GM21717 (cell line): ENCODE measurements at regions not wholly inside any gene's neighbourhood (a gene's known extent, or its start where the extent isn't known, plus 50 kb on each side); places are given as distances from the start of the nearest gene placed in this dataset.

Experiments used
- ATAC-seq: cut with Tn5 transposase; IDR thresholded peaks from one replicate; pipeline ENCODE4 v1.9.1; 2021; ENCODE audit warnings: mild to moderate bottlenecking, moderate library complexity; ENCODE audit not compliant: unreplicated experiment

- ATAC-seq, result no peak
These were observed 2020.9 kb downstream of the MAT2B start for GRCh38 chr5:165526357-165526756.

- ATAC-seq, result no peak
These were observed 2022.2 kb downstream of the MAT2B start for GRCh38 chr5:165527577-165527976.

GRCh38 chr5:165538065-165538464, 2032.6 kb downstream of the MAT2B start:
- no peak for ATAC-seq

- ATAC-seq, result no peak
These were observed 2054.2 kb downstream of the MAT2B start for GRCh38 chr5:165559645-165560044.

DNA sequence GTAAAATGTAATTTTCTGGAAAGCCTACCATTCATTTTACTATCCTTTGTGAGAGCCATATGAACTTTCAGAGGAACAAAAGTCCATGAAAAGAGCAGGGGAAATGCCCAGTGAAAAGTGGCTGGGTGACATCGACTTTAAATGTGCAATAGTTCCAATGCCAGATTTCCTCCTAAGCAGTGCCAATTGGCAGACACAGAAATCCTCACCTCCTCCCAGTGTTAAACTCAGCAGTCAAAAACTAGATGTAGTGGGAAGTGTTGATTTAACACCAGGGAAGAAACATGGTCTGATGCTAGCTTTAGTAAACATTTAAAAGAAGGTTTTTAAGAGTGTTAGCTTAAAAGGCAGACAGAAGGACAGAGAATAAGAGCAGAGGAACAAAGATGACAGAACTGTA, 2055.2 kb downstream of the MAT2B start:
- ATAC-seq, result no peak

DNA sequence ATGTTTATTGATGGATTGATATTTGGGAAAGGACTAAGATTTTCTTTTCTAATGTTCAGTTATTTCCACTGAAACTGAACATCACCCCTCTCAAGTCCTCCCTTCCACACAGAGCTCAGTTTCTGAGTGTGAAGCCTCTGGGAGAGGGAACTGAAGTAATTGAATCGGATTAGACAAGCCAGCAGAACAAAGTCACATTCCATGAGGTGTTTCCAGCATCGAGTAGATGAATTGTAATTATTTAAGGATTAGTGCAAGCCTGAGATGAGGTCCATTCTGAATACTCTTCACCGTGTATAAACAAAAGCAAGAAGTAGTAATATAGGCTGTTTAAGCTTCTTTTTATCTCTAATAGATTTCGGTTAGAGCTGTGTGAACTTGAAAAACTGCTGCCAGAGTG, 2060.5 kb downstream of the MAT2B start:
- ATAC-seq, result no peak

DNA sequence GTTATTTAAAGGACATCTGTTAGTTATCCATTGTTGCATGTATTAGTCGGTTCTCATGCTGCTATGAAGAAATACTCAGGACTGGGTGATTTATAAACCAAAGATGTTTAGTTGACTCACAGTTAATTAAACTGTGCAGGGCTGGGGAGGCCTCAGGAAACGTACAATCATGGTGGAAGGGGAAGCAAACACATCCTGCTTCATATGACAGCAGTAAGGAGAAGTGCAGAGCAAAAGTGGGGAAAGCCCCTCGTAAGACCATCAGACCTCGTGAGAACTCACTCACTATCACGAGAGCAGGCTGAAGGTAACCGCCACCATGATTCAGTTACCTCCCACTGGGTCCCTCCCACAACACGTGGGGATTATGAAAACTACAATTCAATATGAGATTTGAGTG, 2064.1 kb downstream of the MAT2B start:
- no peak for ATAC-seq

- no peak for ATAC-seq
These were observed 2068.0 kb downstream of the MAT2B start for GRCh38 chr5:165573445-165573844.

GRCh38 chr5:165574100-165574499, 2068.7 kb downstream of the MAT2B start:
- no peak for ATAC-seq

DNA sequence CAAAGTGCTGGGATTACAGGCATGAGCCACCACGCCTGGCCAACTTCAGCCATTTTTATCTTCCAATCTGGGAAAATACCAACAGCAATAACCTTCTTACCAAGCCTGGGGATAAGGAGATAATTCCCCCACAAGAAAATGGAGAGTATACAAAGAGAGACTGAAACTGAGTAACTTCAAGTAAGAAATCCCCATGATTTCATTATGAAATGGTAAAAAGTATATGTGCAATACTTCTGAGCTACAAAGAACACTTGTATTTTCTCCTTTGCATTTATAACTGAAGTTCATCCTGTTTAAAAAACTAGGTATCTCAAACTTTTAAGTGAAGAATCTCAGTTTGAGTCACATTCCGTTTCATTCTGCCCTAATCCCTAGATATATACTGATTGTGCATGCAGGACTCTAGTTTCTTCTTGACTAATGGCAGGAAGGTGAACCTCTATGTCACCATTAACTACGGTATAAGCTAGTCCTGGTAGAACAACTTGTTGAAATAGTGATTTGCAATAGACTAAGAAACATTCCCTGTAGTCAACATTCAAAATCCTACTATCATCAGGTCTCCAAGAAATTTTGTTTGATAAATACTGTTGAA, 2071.4 kb downstream of the MAT2B start:
- no peak for ATAC-seq

GRCh38 chr5:165579911-165580310, 2074.5 kb downstream of the MAT2B start:
- ATAC-seq, result no peak

DNA sequence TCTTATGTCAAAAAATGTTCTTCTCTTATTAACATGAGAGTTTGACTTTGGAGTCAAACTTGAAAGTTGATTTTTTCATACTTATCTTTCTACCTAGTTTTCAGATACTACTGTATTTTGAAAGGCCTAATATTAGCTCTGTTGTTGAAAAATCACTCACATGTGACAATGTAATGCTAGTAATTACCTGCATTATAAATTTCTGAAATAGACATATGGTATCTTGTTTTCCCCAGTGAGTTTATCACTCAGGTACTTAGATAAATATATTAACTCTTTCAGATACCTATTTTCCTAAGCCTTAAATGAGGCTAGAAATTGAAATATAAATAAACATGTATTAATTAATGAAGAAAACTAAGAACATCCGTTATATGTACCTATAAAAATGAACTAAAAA, 2089.3 kb downstream of the MAT2B start:
- ATAC-seq, result no peak

- no peak for ATAC-seq
These were observed 2097.1 kb downstream of the MAT2B start for GRCh38 chr5:165602529-165602928.

DNA sequence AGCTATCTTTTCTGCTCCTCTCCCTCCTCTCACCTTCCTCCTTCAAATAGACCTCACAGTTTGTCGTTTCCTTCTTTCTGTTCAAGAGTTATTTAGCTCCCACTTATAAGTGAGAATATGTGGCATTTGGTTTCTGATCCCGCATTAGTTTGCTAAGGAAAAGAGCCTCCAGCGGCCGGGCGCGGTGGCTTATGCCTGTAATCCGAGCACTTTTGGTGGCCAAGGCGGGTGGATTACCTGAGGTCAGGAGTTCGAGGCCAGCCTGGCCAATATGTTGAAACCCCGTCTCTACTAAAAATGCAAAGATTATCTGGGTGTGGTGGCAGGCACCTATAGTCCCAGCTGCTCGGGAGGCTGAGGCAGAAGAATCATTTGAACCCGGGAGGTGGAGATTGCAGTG, 2101.6 kb downstream of the MAT2B start:
- no peak for ATAC-seq

- no peak for ATAC-seq
These were observed 2104.5 kb downstream of the MAT2B start for GRCh38 chr5:165609871-165610270.

- ATAC-seq, result no peak
These were observed 2111.3 kb downstream of the MAT2B start for GRCh38 chr5:165616490-165617405.

DNA sequence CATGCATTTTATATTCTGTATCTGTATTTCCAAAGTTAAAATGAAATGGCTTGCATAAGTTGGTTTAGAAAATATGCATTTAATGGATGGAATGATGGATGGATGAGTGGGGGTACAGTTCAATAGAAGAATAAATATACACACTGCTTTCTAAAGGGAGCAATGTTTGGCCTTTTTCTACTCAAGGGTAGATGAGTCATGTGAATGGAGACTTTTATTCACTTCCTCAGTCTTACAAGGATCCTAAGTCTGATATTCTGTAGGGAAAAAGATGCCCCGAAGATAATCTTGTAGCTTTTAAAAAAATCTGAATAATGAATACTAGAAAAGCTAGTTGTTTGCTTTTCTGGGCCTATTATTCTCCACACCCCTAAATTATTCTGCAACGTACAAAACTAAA, 2112.1 kb downstream of the MAT2B start:
- no peak for ATAC-seq

DNA sequence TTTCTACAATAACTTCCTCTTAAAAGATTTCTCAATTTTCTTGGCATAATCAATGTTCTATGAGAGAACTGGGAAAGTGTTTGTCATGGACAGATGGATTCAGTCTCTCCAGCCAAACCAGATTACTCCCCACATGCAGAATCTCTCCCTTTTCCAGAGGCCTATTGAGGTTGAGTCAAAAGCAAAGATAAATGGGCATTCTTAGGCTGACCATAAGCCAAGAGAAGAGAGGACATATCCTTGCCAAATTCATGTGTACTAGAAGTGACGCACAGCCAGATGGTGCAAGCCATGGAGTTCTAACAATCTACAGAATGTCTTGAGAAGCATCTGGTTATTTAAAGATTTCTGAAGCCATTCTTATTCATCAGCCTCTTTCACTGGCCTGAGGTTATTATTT, 2115.0 kb downstream of the MAT2B start:
- no peak for ATAC-seq

DNA sequence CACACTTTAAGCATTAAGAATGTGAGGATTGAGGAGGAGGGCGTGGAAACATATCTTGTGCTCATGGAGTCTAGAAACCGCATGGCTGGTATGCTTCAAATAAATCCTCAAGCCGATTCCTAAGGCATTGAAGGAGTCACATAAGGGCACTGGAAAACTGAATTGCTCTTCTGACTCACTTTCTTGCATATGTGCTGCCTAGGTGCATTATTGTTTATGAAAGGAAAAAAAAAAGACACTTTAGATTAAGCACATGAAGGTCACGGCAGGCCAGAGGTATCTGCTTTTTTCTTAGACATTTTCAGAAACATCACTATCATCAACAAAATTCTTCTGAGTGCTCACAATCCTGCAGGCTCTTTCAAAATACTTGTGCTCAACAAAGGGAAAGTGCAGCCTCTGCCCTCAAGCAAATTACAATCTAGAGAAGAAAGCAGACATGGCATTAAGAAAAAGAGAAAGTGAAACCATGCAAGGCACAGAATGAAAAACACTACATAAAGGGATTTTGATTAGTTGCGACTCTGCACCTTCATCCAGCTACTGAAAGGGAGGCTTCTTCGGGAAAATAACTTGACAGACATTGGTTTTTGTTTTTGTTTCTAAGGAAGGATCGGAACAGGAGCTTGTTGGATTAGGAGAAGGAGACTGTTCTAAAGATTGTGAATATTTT, 2117.6 kb downstream of the MAT2B start:
- ATAC-seq, result no peak

DNA sequence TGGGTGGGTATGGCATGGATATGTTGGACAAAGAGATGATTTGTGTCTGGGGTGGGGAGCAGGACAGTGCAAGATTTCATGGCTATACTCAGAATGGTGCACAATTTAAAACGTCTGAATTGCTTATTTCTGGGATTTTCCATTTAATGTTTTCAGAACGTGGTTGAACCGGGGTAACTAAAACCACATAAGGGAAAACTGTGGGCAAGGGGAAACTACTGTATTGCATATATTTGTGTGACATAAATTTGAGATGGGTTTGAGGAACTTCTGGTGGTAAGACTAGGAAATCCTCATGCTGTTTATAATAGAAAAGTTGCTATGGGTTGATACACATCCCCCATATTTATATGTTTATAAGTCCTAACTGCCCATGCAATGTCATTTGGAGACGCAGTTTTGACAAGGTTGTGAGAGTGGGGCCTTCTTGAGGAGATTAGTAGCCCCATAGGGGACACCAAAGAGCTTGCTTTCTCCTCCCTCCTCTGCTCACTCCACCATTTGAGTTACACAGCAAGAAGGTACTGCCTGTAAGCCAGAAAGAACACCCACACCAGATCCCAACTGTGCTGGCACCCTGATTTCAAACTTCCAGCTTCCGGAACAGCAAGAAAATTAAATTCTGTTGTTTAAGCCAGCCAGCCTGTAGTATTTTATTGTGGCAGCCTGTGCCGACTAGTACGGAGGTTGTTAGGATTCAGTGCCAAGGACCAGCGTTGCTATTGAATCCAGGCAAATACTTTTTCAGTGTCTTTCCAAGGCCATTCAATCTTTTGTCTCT, 2118.9 kb downstream of the MAT2B start:
- no peak for ATAC-seq

GRCh38 chr5:165626161-165626560, 2120.7 kb downstream of the MAT2B start:
- ATAC-seq, result no peak
